Upper lobe of left lung (tissue), 4 donors: ENCODE measurements at regions not wholly inside any gene's neighbourhood (a gene's known extent, or its start where the extent isn't known, plus 50 kb on each side); places are given as distances from the start of the nearest gene placed in this dataset.

ENCODE experiments used
- EP300 ChIP-seq, 4 donors: sonication (generic); formaldehyde crosslinking; IDR thresholded peaks; one replicate each; pipeline ENCODE4 v1.5.1; 2017; ENCODE audit warnings: antibody characterized with exemption in 4 of 4, control low read depth in 2 of 4
- POLR2A ChIP-seq, 4 donors: fragments of 450-650 bp; IDR thresholded peaks; one replicate each; pipeline ENCODE4 v1.5.1; 2016 to 2017; ENCODE audit warnings: antibody characterized with exemption in 4 of 4, mild to moderate bottlenecking in 2 of 4
- POLR2AphosphoS5 ChIP-seq, 2 donors: sonication (generic); formaldehyde crosslinking; IDR thresholded peaks; one replicate each; pipeline ENCODE4 v1.5.1; 2017; ENCODE audit warnings: antibody characterized with exemption in 2 of 2
- TF ChIP-seq, protein P1 (sequence below), 6 experiments: fragments of 450-650 bp in 4 of 6; fragments of 200-600 bp in 2 of 6; sonication (generic) in 2 of 6; IDR thresholded peaks; one replicate each; pipeline ENCODE4 v1.5.1; 2016 to 2019; ENCODE audit warnings: antibody characterized with exemption in 6 of 6

DNA sequence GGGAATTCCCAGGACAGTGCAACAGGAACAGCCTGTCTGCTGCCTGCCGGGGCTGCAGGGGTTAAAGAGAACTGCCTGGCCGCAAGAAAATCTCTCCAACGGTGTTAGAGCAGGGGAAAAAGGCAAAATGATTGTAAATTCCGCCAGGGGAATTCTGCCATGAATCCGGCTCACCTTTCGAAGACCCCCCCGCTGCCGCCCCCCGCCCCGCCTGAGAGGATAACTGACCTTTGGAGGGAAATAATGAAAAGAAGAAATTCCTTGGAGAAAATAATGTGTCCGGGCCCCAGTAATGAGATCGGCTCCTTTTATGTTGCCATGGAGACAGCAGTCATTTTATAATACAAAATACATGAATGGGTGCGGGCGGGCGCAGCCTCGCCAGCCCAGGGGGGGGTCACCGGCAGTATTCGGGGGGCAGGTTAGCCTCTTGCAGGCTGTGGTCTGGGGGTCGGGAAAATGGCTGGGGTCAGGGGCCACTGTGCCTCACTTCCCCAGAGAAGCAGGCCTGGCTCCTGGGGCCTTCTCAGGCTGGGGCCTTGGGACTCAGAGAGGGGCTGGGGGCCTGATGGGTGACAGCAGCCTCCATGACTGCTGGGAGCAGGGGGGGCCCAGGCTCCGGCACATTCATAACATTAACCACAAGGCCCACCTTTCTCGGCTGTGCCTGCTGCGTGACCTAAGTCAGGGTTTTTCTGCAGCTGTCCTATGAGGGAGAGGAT is 228.1 kb downstream of the MN1 start:
- TF ChIP-seq, protein P1, sequence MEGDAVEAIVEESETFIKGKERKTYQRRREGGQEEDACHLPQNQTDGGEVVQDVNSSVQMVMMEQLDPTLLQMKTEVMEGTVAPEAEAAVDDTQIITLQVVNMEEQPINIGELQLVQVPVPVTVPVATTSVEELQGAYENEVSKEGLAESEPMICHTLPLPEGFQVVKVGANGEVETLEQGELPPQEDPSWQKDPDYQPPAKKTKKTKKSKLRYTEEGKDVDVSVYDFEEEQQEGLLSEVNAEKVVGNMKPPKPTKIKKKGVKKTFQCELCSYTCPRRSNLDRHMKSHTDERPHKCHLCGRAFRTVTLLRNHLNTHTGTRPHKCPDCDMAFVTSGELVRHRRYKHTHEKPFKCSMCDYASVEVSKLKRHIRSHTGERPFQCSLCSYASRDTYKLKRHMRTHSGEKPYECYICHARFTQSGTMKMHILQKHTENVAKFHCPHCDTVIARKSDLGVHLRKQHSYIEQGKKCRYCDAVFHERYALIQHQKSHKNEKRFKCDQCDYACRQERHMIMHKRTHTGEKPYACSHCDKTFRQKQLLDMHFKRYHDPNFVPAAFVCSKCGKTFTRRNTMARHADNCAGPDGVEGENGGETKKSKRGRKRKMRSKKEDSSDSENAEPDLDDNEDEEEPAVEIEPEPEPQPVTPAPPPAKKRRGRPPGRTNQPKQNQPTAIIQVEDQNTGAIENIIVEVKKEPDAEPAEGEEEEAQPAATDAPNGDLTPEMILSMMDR (IDR thresholded peaks at IDR 0.05), result no peak
- TF ChIP-seq POLR2AphosphoS5 (IDR thresholded peaks at IDR 0.05), result no peak
- TF ChIP-seq POLR2A (IDR thresholded peaks at IDR 0.05), result no peak
- TF ChIP-seq EP300 (IDR thresholded peaks at IDR 0.05), result no peak
